ENCODE measurements at regions not wholly inside any gene's neighbourhood (a gene's known extent, or its start where the extent isn't known, plus 50 kb on each side); places are given as distances from the start of the nearest gene placed in this dataset.

DNA sequence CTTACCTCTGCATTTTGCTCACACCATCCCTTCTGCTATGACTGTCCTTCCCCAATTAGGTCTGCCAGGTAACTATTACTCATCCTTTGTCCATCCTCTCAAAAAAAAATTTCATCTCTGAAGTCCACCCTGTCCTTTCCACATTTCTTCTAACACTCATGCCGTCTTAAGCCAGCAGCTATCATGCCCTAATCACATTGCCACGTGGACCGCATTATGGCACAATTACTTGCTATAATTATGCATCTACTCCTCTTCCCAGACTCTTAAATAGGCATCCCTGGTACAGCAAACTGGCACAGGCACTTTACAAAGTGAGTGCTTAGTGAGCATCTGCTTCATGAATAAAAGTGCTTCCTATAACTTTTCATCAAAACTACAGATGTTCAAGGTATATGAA lies 295.4 kb upstream of the ESRRG start:
- ChIA-PET CTCF (no interaction called here), POLR2A (interaction anchor here (0.6 kb wide), 1 partner anchor 595 kb away, joined by 3 read pairs; no protein-coding TSS in a partner anchor)
- intact Hi-C loops (cut with micrococcal nuclease) = no loop called here
- no peaks in the 10 kb centered on the region for H3K27me3 Mint-ChIP-seq
- no peaks in the 10 kb centered on the region for H3K36me3 Mint-ChIP-seq (ENCODE audit: low read depth)
- no peak for DNase-seq
- no peak overlapping the region for H3K27ac Mint-ChIP-seq
- H3K4me1 Mint-ChIP-seq (ENCODE audit: low read depth) = no peaks in the 10 kb centered on the region
- TF ChIP-seq, protein P1, sequence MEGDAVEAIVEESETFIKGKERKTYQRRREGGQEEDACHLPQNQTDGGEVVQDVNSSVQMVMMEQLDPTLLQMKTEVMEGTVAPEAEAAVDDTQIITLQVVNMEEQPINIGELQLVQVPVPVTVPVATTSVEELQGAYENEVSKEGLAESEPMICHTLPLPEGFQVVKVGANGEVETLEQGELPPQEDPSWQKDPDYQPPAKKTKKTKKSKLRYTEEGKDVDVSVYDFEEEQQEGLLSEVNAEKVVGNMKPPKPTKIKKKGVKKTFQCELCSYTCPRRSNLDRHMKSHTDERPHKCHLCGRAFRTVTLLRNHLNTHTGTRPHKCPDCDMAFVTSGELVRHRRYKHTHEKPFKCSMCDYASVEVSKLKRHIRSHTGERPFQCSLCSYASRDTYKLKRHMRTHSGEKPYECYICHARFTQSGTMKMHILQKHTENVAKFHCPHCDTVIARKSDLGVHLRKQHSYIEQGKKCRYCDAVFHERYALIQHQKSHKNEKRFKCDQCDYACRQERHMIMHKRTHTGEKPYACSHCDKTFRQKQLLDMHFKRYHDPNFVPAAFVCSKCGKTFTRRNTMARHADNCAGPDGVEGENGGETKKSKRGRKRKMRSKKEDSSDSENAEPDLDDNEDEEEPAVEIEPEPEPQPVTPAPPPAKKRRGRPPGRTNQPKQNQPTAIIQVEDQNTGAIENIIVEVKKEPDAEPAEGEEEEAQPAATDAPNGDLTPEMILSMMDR (IDR thresholded peaks at IDR 0.05) = no peak
- no peak overlapping the region for H3K4me3 Mint-ChIP-seq
- H3K9me3 Mint-ChIP-seq = no peaks in the 10 kb centered on the region
- no peak for ATAC-seq

DNA sequence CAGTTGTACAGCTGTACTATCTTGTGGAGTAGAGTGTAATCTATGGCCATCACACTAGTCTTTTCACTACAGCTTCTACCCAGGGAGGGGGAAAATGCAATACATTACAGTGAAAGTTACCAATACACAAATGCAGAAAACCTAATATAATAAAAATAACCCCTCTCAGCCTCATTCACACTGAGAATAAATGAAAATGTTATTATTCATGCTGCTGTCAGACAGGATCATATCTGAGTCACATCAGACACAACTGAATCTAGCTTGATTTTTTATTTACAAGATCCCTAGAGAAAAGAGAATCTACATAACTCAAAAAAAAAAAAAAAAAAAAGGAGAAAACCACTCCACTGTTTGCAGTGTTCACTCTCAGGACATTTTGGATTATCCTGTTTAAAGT lies 293.9 kb upstream of the ESRRG start:
- ChIA-PET CTCF (interaction anchor here (0.6 kb wide), 1 partner anchor 848 kb away, joined by 3 read pairs; no protein-coding TSS in a partner anchor), POLR2A (no interaction called here)
- no peak overlapping the region for H3K27ac Mint-ChIP-seq
- intact Hi-C loops (cut with micrococcal nuclease) = no loop called here
- ATAC-seq = no peak
- peaks cover 2% of the 10 kb centered on the region for H3K27me3 Mint-ChIP-seq
- no peaks in the 10 kb centered on the region for H3K4me1 Mint-ChIP-seq (ENCODE audit: low read depth)
- no peak for DNase-seq
- H3K4me3 Mint-ChIP-seq = no peak overlapping the region
- TF ChIP-seq, protein P1 (IDR thresholded peaks at IDR 0.05) = no peak
- no peaks in the 10 kb centered on the region for H3K9me3 Mint-ChIP-seq
- H3K36me3 Mint-ChIP-seq (ENCODE audit: low read depth) = no peaks in the 10 kb centered on the region

DNA sequence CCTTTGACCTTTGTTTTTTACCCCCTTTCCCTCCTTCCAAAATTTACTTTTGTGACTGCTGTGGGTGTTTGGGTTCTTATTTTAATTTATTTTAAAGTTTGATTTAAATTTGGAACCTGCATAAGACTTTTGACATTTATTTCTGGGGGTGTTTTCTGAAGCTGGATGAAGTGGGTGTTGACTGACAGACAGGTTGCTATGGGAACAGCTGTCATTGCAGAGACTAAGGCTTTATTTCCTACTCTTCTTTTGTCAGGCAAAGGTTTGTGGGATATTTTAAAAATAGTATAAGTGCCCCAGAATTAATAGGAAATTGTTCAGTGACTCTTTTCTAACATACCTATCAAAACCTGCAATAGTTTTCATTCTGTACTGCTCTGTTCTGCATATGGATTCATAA lies 290.8 kb upstream of the ESRRG start:
- POLR2A ChIA-PET = no interaction called here
- TF ChIP-seq, protein P1 (IDR thresholded peaks at IDR 0.05) = no peak
- no peak for ATAC-seq
- intact Hi-C loops (cut with micrococcal nuclease) = no loop called here
- Mint-ChIP-seq H3K4me3 (no peak overlapping the region), H3K27ac (no peak overlapping the region), H3K4me1 (ENCODE audit: low read depth) (no peaks in the 10 kb centered on the region), H3K27me3 (peaks cover 2% of the 10 kb centered on the region), H3K9me3 (no peaks in the 10 kb centered on the region), H3K36me3 (ENCODE audit: low read depth) (no peaks in the 10 kb centered on the region)
- DNase-seq = no peak
- CTCF ChIA-PET = no interaction called here

DNA sequence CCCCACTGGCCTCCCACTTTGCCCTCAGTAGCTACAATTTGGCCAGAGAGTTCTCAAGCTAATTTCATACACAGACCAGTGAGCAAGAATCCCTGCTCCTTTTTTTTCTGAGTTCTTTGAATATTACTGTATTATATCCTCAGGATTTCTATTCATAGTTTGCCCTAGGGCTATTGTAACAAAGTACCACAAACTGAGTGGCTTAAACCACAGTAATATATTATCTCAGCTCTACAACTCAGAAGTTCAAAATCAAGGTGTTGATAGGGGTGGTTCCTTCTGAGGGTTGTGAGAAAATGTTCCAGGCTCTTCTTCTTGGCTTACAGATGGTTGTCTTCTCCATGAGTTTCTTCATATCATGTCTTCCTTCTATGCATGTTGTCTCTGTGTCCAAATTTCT lies 289.4 kb upstream of the ESRRG start:
- ChIA-PET CTCF (interaction anchor here (1.1 kb wide), 1 partner anchor 791 kb away, joined by 3 read pairs; no protein-coding TSS in a partner anchor), POLR2A (no interaction called here)
- Mint-ChIP-seq H3K4me3 (no peak overlapping the region), H3K9me3 (no peaks in the 10 kb centered on the region), H3K27me3 (peaks cover 2% of the 10 kb centered on the region), H3K36me3 (ENCODE audit: low read depth) (no peaks in the 10 kb centered on the region), H3K27ac (no peak overlapping the region), H3K4me1 (ENCODE audit: low read depth) (no peaks in the 10 kb centered on the region)
- no peak for DNase-seq
- intact Hi-C loops (cut with micrococcal nuclease) = no loop called here
- no peak for ATAC-seq
- TF ChIP-seq, protein P1 (IDR thresholded peaks at IDR 0.05) = no peak

DNA sequence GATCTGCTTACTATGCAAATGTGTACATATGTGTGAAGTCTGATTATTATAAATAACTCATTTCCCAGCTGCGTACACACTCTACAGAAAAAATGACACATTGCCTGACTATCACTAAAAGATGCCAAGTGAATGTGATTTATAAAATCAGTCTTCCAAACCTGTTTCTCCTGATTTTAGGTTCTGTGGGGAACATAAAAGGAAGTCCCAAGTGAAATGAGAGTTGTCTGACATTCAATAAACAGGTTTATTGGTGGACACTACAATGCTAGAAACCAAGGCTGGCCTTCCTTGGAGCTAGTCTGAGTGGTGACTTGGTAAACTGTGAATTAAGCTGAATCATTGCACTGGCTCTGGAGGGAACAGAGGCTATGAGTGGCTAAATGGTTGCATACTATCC lies 287.9 kb upstream of the ESRRG start:
- Mint-ChIP-seq H3K36me3 (ENCODE audit: low read depth) (no peaks in the 10 kb centered on the region), H3K9me3 (no peaks in the 10 kb centered on the region), H3K4me3 (no peak overlapping the region), H3K4me1 (ENCODE audit: low read depth) (no peaks in the 10 kb centered on the region), H3K27ac (no peak overlapping the region), H3K27me3 (peaks cover 2% of the 10 kb centered on the region)
- DNase-seq (no peak), ATAC-seq (no peak)
- ChIA-PET POLR2A (no interaction called here), CTCF (no interaction called here)
- intact Hi-C loops (cut with micrococcal nuclease) = no loop called here
- TF ChIP-seq, protein P1 (IDR thresholded peaks at IDR 0.05) = no peak
